ENCODE measurements at regions not wholly inside any gene's neighbourhood (a gene's known extent, or its start where the extent isn't known, plus 50 kb on each side); places are given as distances from the start of the nearest gene placed in this dataset.

GRCh38 chr2:209260281-209260680 is 163.6 kb upstream of the MAP2 start:
- TF ChIP-seq, protein P1, sequence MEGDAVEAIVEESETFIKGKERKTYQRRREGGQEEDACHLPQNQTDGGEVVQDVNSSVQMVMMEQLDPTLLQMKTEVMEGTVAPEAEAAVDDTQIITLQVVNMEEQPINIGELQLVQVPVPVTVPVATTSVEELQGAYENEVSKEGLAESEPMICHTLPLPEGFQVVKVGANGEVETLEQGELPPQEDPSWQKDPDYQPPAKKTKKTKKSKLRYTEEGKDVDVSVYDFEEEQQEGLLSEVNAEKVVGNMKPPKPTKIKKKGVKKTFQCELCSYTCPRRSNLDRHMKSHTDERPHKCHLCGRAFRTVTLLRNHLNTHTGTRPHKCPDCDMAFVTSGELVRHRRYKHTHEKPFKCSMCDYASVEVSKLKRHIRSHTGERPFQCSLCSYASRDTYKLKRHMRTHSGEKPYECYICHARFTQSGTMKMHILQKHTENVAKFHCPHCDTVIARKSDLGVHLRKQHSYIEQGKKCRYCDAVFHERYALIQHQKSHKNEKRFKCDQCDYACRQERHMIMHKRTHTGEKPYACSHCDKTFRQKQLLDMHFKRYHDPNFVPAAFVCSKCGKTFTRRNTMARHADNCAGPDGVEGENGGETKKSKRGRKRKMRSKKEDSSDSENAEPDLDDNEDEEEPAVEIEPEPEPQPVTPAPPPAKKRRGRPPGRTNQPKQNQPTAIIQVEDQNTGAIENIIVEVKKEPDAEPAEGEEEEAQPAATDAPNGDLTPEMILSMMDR (IDR thresholded peaks at IDR 0.05; ENCODE audit: low read depth, low read length, poor library complexity, severe bottlenecking) = no peak
- no peak for TF ChIP-seq EZH2phosphoT487 (IDR thresholded peaks at IDR 0.05; ENCODE audit: borderline replicate concordance, low read length)
